SK-MEL-5 (cell line): ENCODE measurements at regions not wholly inside any gene's neighbourhood (a gene's known extent, or its start where the extent isn't known, plus 50 kb on each side); places are given as distances from the start of the nearest gene placed in this dataset.
A peak's percentile ranks its signal among the peaks of the same experiment; 100 is the strongest.
"Not testable (repeated sequence)": the region's sequence is repeated elsewhere in the genome, so short reads cannot be mapped to it uniquely, and the experiment has no call there.

Experiments
- DNase-seq: peaks from one replicate; pipeline ENCODE4 v3.0.0-alpha.2; 2016; ENCODE audit warnings: low read depth, low spot score
- in situ Hi-C: cut with HindIII; loops from 2 replicates; pipeline ENCODE4 v1.10.0; 2016; ENCODE audit warnings: low sequenced_read_pairs, high pct_unique_total_duplicates, low pct_unique_long_range_greater_than_20kb

DNA sequence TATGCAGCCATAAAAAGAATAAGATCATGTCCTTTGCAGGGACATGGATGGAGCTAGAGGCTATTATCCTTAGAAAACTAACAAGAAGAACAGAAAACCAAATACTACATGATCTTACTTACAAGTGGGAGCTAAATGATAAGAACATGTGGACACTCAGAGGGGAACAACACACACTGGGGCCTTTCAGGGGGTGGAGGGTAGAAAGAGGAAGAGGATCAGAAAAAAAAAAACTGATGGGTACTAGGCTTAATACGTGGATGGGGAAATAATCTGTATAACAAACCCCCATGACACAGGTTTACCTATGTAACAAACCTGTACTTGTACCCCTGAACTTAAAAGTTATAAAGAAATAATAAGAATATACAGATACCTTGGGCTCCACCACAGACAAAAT is 514.2 kb downstream of the ARL4A start:
- no peak for DNase-seq
- in situ Hi-C loops, result no loop called here

DNA sequence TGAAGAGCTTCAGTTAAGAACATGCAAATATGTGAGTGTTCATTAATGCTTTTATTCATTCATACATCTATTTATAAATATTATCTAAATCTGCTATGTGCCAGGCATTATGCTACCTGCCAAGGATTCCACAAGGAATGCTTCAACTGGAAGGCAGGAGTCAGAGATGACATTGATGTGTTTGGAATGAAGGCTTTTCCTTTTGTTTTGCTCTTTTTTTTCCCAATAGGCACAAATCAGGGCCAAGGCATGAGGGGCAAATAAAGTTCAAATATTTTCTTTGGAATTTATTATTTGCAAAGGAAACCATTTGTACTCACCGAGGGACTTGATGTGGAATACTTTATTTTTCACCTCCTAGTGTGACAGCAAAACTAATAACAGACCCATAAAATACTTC is 530.3 kb downstream of the ARL4A start:
- in situ Hi-C loops, result no loop called here
- no peak for DNase-seq

DNA sequence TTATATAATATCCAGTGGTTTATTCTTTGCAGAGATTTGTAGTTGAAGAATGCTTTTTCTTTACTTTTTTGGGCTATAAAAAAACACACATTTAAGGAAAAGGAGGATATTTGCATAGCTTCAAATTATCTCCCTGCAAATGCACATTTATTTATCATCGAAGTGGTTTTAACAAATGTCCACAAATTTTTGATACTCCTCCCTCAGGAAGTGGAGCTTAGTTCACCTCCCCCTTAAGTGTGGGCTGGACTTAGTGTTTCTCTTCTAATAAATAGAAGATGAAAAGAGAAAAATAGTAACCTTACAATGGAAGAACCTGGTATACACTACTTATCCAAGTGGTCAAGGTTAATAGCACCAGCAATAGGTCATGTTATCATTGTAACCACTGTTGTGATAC is 537.6 kb downstream of the ARL4A start:
- in situ Hi-C loops, result no loop called here
- no peak for DNase-seq

DNA sequence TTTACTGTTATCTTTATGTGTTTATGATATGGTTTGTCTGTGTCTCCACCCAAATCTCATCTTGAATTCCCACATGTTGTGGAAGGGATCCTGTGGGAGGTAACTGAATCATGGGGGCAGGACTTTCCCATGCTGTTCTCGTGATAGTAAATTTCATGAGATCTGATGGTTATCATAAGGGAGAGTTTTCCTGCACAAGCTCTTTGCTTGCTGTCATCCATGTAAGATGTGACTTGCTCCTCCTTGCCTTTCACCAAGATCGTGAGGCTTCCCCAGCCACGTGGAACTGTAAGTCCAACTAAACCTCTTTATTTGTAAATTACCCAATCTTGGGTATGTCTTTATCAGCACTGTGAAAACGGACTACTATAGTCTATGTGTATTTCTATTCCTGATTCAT is 539.0 kb downstream of the ARL4A start:
- no peak for DNase-seq
- in situ Hi-C loops, result no loop called here

DNA sequence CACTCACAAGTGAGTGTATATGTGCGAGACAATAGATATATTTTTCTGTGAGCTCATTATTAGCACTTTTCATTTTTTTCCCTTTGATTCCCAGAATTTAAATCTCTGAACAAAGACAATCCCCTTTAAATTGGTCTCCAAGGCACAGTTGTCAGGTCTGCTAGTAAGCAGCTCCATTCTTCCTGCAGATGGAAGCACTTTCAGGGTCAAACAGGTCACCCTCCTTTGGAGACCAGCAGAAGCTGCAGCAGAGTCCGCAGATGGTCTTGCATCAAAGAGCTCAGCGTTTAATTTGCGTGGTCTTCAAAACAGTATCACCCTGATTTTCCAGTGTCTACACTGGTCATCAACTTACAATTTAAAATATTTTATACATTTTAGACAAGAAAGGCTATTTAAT is 543.8 kb downstream of the ARL4A start:
- in situ Hi-C loops, result no loop called here
- DNase-seq, result no peak

DNA sequence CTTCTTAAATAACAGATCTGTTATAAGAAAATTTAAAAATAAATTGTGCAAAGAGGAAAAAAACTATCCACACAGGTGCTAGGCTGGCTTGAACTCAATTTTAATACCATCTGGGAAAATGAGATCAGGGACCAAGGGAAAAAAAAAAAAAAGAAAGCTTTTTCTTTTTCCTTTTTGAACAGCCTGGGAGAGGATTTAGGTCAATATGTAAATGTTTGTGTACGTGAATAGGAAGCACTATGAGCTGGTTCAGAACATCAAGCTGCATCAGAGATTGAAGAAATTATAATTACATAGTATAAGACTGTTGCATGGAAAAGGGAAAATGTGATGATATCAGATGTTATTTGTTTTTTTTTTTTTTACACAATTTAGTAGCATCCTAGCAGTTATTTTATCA is 548.0 kb downstream of the ARL4A start:
- DNase-seq, result no peak
- in situ Hi-C loops, result no loop called here

DNA sequence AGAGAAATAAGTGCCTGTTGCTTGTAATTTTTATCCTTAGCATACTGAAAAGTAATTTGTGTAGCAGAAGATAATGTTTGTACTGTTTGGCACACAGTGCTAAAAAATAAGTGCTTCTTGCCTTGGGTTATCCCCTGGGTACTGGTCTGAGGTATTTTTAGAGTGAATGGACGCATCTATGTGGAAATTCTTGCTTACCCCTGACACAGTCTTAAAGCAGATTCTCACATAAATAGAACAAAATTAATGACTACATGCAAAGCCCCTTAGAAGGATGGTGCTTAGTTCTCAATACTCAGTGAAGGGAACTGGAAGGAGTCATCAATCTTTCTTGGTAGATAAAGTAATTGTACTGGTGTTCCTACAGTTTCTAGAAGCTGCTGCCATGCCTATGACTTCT is 548.6 kb downstream of the ARL4A start:
- in situ Hi-C loops, result no loop called here
- DNase-seq, result no peak

DNA sequence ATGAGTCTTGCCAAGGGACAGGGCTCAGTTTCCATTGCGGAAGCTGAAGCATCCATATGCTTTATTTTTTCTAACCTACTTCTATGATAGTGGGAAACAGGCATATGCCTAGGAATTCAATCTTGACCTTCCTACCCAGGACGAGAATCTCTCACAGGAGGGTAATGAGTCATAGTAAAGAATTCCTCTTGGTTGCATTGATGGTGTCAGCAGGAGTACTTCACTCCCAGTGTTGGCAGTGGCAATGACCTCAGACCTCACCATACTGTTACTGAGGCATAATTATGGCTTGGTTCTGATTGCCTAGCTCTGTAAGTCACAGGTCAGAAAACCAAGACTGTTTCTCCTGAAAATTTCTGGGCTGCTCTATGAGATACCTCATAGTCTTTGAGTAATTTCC is 552.9 kb downstream of the ARL4A start:
- DNase-seq, result peak; percentile 30
- in situ Hi-C loops, result no loop called here

DNA sequence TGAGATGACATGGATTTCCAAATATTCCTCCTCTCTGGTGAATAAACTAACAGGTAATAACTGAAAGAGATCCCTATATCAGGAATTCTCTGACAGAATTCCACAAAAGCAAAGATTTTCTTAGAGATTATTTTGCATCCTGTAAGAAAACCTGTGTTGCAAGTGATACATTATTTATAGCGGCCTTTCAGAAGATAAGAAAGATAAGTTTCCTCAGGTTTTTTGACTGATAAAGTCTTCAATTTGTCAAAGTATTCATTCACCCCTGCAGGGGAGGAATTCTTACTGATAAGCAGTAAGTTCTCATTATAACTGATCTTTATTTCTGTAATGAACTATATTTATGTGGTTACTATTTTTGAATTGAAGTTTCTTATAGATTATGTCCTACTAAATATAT is 554.0 kb downstream of the ARL4A start:
- in situ Hi-C loops, result no loop called here
- DNase-seq, result no peak

DNA sequence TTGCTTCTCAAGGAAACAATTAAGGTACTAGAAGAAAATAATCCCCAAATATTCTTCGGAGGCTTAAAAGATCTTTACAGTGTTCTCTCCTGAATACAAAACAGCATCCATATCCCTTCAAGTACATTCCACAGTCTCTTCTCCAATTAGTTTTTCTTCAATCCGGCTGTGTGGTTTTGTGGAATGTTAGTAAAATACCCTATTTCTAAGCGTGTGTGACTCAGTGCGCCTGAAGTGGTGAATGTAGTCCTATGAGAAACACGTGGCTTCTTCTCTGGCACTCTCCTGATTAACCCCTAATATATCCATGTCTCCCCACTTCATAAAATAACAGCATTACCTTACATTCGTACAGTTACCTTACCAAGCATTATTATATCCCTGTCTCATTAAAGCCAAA is 570.2 kb downstream of the ARL4A start:
- peak; percentile 32 for DNase-seq
- in situ Hi-C loops, result no loop called here

DNA sequence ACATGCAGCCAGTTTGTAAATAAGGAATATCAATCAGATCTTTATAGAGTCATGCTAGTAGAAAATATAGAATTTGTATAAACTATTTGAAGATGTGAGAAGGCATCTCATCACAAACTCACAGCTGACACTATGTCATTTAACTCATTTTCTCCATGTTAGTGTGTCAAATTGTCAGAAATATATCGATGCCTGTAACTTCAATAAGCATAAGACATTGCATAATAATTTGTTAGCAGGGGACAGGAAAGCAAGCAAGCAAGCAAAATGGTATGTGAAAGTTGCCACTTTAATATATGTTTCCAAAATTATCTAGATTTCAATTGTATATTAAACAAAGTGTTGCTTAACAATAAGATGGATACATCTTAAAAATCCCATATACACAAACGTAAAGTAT is 571.0 kb downstream of the ARL4A start:
- in situ Hi-C loops, result no loop called here
- DNase-seq, result no peak

DNA sequence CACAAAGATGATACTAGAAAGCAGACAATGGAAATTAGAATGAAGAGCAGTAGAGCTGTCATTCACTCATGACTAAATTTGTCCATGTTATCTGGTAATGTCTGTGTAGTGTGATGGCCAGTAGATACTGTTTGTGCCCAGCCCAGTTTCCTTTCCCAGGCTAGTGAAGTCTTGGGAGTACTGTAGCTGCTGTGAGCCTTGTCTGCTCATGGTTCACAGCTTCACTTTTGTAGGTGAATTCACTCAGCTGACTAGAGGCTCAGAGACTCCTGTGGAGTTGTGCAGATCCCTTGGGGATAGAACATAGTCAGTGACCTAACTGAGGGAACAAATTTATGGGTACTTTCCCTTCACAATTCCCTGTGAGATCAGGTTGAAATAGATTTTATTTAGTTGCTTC is 572.5 kb downstream of the ARL4A start:
- in situ Hi-C loops, result no loop called here
- peak; percentile 21 for DNase-seq

DNA sequence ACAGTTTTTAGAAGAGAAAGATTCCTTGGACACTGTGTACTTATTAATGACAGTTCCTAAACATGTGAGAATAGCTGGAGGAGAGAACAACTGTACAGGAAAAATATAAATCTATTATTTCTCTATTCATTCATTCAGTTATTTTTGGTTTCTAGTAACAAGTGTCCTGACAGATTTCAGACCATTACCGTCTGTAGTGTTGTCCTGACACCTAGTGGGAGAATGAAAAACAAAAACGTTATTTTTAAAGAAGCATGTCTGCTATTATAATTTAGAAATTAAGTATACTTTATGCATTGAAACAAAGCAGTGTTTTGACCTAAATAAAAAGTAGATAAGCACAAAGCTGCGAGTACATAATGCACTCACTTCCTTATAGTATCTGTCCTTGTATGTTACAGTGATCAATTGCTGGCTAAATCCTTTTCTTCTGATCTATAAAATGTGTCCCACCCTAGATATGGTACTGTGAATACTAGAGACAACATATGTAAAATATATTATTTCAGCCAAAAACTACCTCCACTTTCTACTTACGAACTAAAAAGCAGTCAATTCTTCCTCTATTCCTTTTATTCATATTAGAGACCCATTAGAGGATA is 575.6 kb downstream of the ARL4A start:
- in situ Hi-C loops, result no loop called here
- peak; percentile 70 for DNase-seq

DNA sequence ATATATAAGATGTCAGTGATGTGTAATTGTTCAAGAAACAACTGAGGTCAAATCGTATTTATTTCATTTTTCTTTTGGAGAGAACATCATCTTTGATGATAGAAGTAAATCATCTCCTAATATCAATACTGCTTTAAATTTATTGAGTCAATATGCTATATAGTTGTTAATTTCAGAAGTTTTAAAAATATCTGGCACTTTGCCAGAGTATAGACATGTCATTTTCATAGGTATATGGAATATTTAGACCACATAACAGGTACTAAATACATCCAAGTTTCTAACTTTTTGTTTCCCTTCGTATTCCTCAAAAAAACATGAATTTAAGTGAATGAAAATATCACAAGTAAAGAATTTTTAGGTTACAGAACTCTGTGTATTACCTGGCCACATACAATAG is 577.8 kb downstream of the ARL4A start:
- in situ Hi-C loops, result no loop called here
- DNase-seq, result no peak

DNA sequence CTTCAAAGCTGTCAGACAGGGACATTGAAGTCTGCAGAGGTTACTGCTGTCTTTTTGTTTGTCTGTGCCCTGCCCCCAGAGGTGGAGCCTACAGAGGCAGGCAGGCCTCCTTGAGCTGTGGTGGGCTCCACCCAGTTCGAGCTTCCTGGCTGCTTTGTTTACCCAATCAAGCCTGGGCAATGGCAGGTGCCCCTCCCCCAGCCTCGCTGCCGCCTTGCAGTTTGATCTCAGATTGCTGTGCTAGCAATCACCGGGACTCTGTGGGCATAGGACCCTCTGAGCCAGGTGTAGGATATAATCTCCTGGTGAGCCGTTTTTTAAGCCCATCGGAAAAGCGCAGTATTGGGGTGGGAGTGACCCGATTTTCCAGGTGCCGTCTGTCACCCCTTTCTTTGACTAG is 586.8 kb downstream of the ARL4A start:
- in situ Hi-C loops, DNase-seq: not testable (repeated sequence)

DNA sequence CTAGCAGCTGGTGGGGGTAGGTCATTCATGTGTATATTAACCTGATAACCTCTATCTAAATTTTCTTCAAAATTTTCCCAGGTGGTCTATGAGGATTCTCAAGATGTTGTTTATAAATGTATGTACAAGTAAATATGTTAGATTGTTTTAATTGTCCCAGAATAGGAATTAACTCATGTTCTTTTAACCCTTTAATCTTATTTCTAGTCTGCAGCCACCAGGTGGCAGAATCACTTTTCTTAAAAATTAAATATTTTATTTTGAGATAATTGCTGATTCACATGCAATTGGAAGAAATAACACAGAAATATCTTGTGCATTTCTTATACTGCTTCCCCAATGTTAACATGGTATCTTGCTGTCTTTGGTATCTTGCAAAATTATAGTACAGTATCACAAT is 589.5 kb downstream of the ARL4A start:
- DNase-seq, result peak; percentile 22
- in situ Hi-C loops, result loop anchor here (5.0 to 25.0 kb wide), 3 partner anchors 465 to 1410 kb away; no protein-coding TSS in a partner anchor

DNA sequence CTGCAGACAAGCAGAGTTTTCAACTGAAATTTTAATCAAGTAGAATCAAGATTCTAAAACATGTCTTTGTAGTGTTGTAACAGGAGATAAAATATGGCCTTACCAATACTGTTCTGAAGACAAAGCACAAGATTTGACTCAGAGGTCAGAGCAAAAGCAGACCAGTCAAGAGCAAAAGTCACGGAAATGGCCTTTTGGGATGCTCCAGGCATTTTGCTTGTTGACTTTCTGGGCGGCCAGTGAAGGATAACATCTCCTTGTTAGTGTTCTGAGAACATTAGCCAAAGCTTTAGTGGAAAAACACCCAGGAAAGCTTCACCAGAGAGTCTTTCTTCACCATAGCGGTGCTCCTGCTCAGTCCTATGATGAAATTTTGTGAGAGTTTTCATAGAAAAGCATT is 590.6 kb downstream of the ARL4A start:
- in situ Hi-C loops, result loop anchor here (5.0 to 25.0 kb wide), 3 partner anchors 464 to 1409 kb away; no protein-coding TSS in a partner anchor
- DNase-seq, result peak; percentile 25

DNA sequence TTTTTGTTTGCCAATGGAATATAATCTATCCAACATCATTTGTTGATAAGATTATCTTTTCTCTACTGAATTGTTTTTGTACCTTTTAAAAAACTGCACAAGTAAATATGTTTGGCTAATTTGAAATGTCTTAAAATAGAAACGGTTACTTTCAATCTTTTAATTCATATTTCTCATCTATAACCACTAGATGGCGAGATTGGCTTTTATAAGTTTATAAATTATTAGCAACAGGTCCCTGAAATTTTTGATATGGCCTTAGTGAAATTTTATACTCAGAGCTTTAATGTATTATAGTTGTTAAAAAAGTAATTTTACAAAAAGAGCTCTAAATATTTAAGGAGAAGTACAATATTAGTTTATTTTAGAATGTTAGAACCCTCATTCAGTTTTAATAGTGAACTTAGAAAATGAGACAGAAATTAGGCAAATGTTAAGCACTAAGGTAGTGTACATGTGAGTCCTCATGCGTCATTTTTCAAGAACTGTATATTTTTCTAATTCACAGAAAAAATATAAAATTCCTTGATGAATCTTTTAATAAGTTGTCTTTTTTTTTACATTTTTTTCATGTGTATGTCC is 592.5 kb downstream of the ARL4A start:
- peak; percentile 72 for DNase-seq
- in situ Hi-C loops, result loop anchor here (5.0 to 25.0 kb wide), 3 partner anchors 462 to 1407 kb away; no protein-coding TSS in a partner anchor

DNA sequence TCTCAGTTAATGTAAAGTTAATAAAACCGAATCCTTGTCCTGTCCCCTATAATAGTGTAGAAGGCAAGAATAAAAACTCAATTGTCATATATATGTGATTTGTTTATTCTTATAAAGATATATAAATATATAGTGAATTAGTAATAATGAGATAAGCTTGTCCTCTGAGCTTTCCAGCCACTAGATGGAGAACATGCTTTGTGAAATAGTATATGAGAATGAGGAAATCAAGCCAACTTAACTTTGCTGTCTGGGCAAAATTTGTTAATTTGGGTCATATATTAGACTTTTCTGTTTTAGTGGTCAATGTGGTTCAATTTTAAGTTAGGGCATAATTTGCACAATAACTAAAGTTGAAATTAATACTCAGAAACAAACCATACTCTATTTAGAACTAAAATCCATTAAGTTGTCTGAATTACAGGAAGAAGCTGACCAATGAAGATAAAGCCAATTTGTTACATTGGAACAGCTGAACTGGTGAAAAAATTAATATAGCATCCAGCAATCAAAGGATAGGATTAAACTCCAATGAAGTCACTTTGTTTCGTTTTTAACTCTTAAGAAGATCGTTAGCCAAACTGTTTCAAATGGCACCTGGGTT is 595.0 kb downstream of the ARL4A start:
- DNase-seq, result peak; percentile 71
- in situ Hi-C loops, result loop anchor here (25.0 kb wide), 2 partner anchors 1180 to 1405 kb away; no protein-coding TSS in a partner anchor
